SU-DHL-6 (cell line): ENCODE measurements at regions not wholly inside any gene's neighbourhood (a gene's known extent, or its start where the extent isn't known, plus 50 kb on each side); places are given as distances from the start of the nearest gene placed in this dataset.

Experiments used
- H2AFZ ChIP-seq: fragments of 200-600 bp; sonication (generic); 2 replicates; pipeline ENCODE4 v1.6.1; 2014; ENCODE audit warnings: low read depth, mild to moderate bottlenecking, moderate library complexity, mixed read lengths, antibody characterized with exemption, low read length; ENCODE audit not compliant: severe bottlenecking
- H3F3A ChIP-seq: fragments of 200-600 bp; shearing (Covaris generic); 2 replicates; pipeline ENCODE4 v1.6.0; 2016; ENCODE audit warnings: antibody characterized with exemption, mild to moderate bottlenecking; ENCODE audit not compliant: insufficient read depth
- H3K27ac ChIP-seq: fragments of 200-600 bp; sonication (generic); 2 replicates; pipeline ENCODE4 v1.5.1; 2016; ENCODE audit warnings: low read depth, mild to moderate bottlenecking, low read length, moderate library complexity, mixed read lengths
- H3K27me3 ChIP-seq: fragments of 200-600 bp; sonication (generic), shearing (Covaris generic); 2 replicates; pipeline ENCODE4 v1.6.0; 2014; ENCODE audit warnings: mild to moderate bottlenecking, low read length
- H3K36me3 ChIP-seq: fragments of 200-600 bp; sonication (generic); 2 replicates; pipeline ENCODE4 v1.6.1; 2014; ENCODE audit warnings: mild to moderate bottlenecking, low read length, mixed read lengths
- H3K4me2 ChIP-seq: fragments of 300-600, 200-600 bp; shearing (Covaris generic), sonication (generic); 2 replicates; pipeline ENCODE4 v1.6.0; 2014; ENCODE audit warnings: low read length, low read depth, mild to moderate bottlenecking; ENCODE audit not compliant: poor library complexity, severe bottlenecking
- H3K4me3 ChIP-seq: fragments of 200-600 bp; sonication (generic); 2 replicates; pipeline ENCODE4 v1.5.1; 2014; ENCODE audit warnings: antibody characterized with exemption, low read length, mild to moderate bottlenecking, mixed read lengths; ENCODE audit not compliant: insufficient read depth, poor library complexity, severe bottlenecking
- H3K79me2 ChIP-seq: fragments of 200-600 bp; sonication (generic); 2 replicates; pipeline ENCODE4 v1.6.1; 2014; ENCODE audit warnings: mild to moderate bottlenecking, low read length, moderate library complexity; ENCODE audit not compliant: insufficient read depth
- H3K9ac ChIP-seq: fragments of 200-600 bp; sonication (generic); 2 replicates; pipeline ENCODE4 v1.7.0; 2014; ENCODE audit warnings: mild to moderate bottlenecking, low read length
- H3K9me2 ChIP-seq: fragments of 200-600 bp; sonication (generic); replicated peaks from 2 replicates; pipeline ENCODE4 v1.6.1; 2014; ENCODE audit warnings: low read length; ENCODE audit not compliant: insufficient read depth
- H3K9me3 ChIP-seq: fragments of 200-600 bp; sonication (generic); 2 replicates; pipeline ENCODE4 v1.6.1; 2014; ENCODE audit warnings: low read length, mixed read lengths; ENCODE audit not compliant: insufficient read depth
- H4K20me1 ChIP-seq: fragments of 200-600 bp; sonication (generic); 2 replicates; pipeline ENCODE4 v1.6.1; 2014; ENCODE audit warnings: low read depth, mild to moderate bottlenecking, antibody characterized with exemption, low read length, moderate library complexity, mixed read lengths
- CTCF ChIP-seq: fragments of 200-600 bp; sonication (generic); IDR thresholded peaks from one replicate; pipeline ENCODE4 v1.5.1; 2017; ENCODE audit warnings: antibody characterized with exemption, mild to moderate bottlenecking, low read length, moderate library complexity; ENCODE audit not compliant: insufficient read depth, poor library complexity, severe bottlenecking
- EZH2phosphoT487 ChIP-seq: fragments of 200-600 bp; sonication (generic), shearing (Covaris generic); conservative IDR thresholded peaks from 2 replicates; pipeline ENCODE4 v1.6.1; 2018; ENCODE audit warnings: mild to moderate bottlenecking, antibody characterized with exemption, low read length, moderate library complexity, mixed read lengths

- no peak overlapping the region for H2AFZ ChIP-seq
- peak overlapping the region; percentile 98 for H3K27ac ChIP-seq
- peaks cover 74% of the 10 kb centered on the region for H3K79me2 ChIP-seq
- no peaks in the 10 kb centered on the region for H3K9me2 ChIP-seq
- no peaks in the 10 kb centered on the region for H4K20me1 ChIP-seq
- H3K4me3 ChIP-seq, result peak overlapping the region; percentile 21
- H3F3A ChIP-seq, result peaks cover 65% of the 10 kb centered on the region
- no peaks in the 10 kb centered on the region for H3K9me3 ChIP-seq
- no peak for TF ChIP-seq EZH2phosphoT487
- TF ChIP-seq CTCF, result no peak
- H3K36me3 ChIP-seq, result peaks cover 14% of the 10 kb centered on the region; the same call in 1 of the 2 replicates
- peak overlapping the region; percentile 93 for H3K4me2 ChIP-seq
- no peaks in the 10 kb centered on the region for H3K27me3 ChIP-seq
- peak overlapping the region; percentile 76 for H3K9ac ChIP-seq
These were observed 96.8 kb downstream of the ZNF608 start for GRCh38 chr5:124649491-124650146.

DNA sequence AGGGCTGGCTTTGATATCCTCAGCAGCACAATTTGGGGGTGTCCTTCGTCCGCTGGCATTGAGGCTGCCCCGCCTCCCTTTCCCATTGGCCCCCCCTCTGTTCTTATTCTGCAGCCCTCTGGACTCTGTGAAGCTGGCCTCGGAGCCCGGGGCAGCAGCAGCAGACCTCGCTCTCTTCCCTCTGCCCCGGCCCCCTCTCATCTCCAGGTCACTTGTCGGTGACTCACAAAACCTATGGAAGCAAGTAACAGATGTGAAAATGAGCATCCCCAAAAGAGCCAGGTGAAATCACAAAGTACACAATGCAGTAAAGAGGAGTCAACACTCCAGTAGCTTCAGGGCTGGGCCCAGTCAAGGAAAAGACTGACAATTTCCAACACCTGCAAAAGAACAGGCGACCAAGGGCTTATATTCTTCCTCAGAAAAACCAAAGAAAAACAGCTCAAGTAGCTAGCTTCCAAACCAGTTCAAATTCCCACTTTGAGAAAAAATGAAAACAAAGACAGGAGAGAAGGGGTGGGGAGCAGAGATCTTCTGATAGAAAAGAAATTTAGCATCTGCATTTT, 97.5 kb downstream of the ZNF608 start:
- peak overlapping the region; percentile 15 for H3K4me3 ChIP-seq
- H4K20me1 ChIP-seq, result no peaks in the 10 kb centered on the region
- H3K27ac ChIP-seq, result peak overlapping the region; percentile 98

GRCh38 chr5:124647352-124647751, 99.1 kb downstream of the ZNF608 start:
- no peak overlapping the region for H3K4me3 ChIP-seq
- no peak for TF ChIP-seq CTCF
- TF ChIP-seq EZH2phosphoT487, result no peak
- H3K9me2 ChIP-seq, result no peaks in the 10 kb centered on the region
- H3K9ac ChIP-seq, result peak overlapping the region; percentile 59
- no peaks in the 10 kb centered on the region for H3K9me3 ChIP-seq
- peaks cover 29% of the 10 kb centered on the region; the same call in 1 of the 2 replicates for H3K36me3 ChIP-seq
- peak overlapping the region; percentile 93 for H3K4me2 ChIP-seq
- peaks cover 56% of the 10 kb centered on the region for H3K79me2 ChIP-seq
- no peaks in the 10 kb centered on the region for H4K20me1 ChIP-seq
- peaks cover 56% of the 10 kb centered on the region for H3F3A ChIP-seq
- no peak overlapping the region for H2AFZ ChIP-seq
- H3K27me3 ChIP-seq, result no peaks in the 10 kb centered on the region
- H3K27ac ChIP-seq, result peak overlapping the region; percentile 98

More for the DNA sequence above, 97.5 kb downstream of the ZNF608 start:
- H2AFZ ChIP-seq, result no peak overlapping the region
- peak overlapping the region; percentile 93 for H3K4me2 ChIP-seq
- peaks cover 70% of the 10 kb centered on the region for H3F3A ChIP-seq
- peaks cover 72% of the 10 kb centered on the region for H3K79me2 ChIP-seq
- H3K9ac ChIP-seq, result peak overlapping the region; percentile 59
- H3K36me3 ChIP-seq, result peaks cover 21% of the 10 kb centered on the region; the same call in 1 of the 2 replicates
- TF ChIP-seq EZH2phosphoT487 (no peak), CTCF (no peak)
- H3K9me3 ChIP-seq, result no peaks in the 10 kb centered on the region
- no peaks in the 10 kb centered on the region for H3K9me2 ChIP-seq
- H3K27me3 ChIP-seq, result no peaks in the 10 kb centered on the region
